DOHH2 (cell line): ENCODE measurements at regions not wholly inside any gene's neighbourhood (a gene's known extent, or its start where the extent isn't known, plus 50 kb on each side); places are given as distances from the start of the nearest gene placed in this dataset.

ENCODE experiments used
- CTCF ChIP-seq: fragments of 200-600 bp; sonication (generic); IDR thresholded peaks from one replicate; pipeline ENCODE4 v1.5.1; 2014; ENCODE audit warnings: antibody characterized with exemption, mild to moderate bottlenecking, low read depth, low read length; ENCODE audit not compliant: poor library complexity, severe bottlenecking
- EZH2phosphoT487 ChIP-seq: fragments of 200-600 bp; sonication (generic); IDR thresholded peaks from 2 replicates; pipeline ENCODE4 v1.6.1; 2017; ENCODE audit warnings: borderline replicate concordance, mild to moderate bottlenecking, antibody characterized with exemption, low read length, moderate library complexity, mixed read lengths

GRCh38 chr4:111977419-111977965 lies 167.8 kb upstream of the FAM241A start:
- no peak for TF ChIP-seq CTCF
- no peak for TF ChIP-seq EZH2phosphoT487
